Thyroid gland (tissue), 4 donors: ENCODE measurements at regions not wholly inside any gene's neighbourhood (a gene's known extent, or its start where the extent isn't known, plus 50 kb on each side); places are given as distances from the start of the nearest gene placed in this dataset.

Source experiments
- DNase-seq, 2 donors: peaks; one replicate each; pipeline ENCODE4 v3.0.0-alpha.2; 2019
- H3K27ac ChIP-seq, 3 donors: fragments of 200-600 bp; sonication (generic); 1 replicate in 2 of 3; 2 replicates in 1 of 3; pipeline ENCODE4 v1.5.1; 2016 to 2019; ENCODE audit warnings: mild to moderate bottlenecking in 1 of 3, moderate library complexity in 1 of 3
- H3K27me3 ChIP-seq: fragments of 200-600 bp; sonication (generic); one replicate; pipeline ENCODE4 v1.5.1; 2019
- H3K36me3 ChIP-seq, 2 donors: fragments of 200-600 bp; sonication (generic); one replicate each; pipeline ENCODE4 v1.5.1; 2016 to 2019
- H3K4me1 ChIP-seq, 2 donors: fragments of 200-600 bp; sonication (generic); one replicate each; pipeline ENCODE4 v1.5.1; 2017 to 2019
- H3K4me3 ChIP-seq, 3 donors: fragments of 200-600 bp; sonication (generic); replicated peaks in 1 of 3; 1 replicate in 2 of 3; 2 replicates in 1 of 3; pipeline ENCODE4 v1.5.1; 2016; ENCODE audit warnings: mild to moderate bottlenecking in 1 of 3
- H3K9me3 ChIP-seq: fragments of 200-600 bp; sonication (generic); one replicate; pipeline ENCODE4 v1.5.1; 2017
- CTCF ChIP-seq, 6 experiments: fragments of 200-600 bp in 3 of 6; fragments of 450-650 bp in 3 of 6; sonication (generic) in 3 of 6; IDR thresholded peaks; one replicate each; pipeline ENCODE4 v1.5.1; 2016 to 2019; ENCODE audit warnings: antibody characterized with exemption in 6 of 6, mild to moderate bottlenecking in 2 of 6, inconsistent platforms in 1 of 6, moderate library complexity in 1 of 6
- POLR2A ChIP-seq, 2 donors: fragments of 450-650 bp; IDR thresholded peaks; one replicate each; pipeline ENCODE4 v1.6.1; 2017; ENCODE audit warnings: antibody characterized with exemption in 2 of 2, mild to moderate bottlenecking in 2 of 2, moderate library complexity in 1 of 2
- WGBS, 2 donors: methylation state at CpG; one replicate each; pipeline ENCODE4 v1.1.5; 2017; 5-methylcytosine and 5-hydroxymethylcytosine counted together
- intact Hi-C: fragments of 100-400 bp; cut with DNase I; formaldehyde crosslinking; loops from one replicate; pipeline ENCODE4 v1.15.1; 2023

GRCh38 chr18:78001811-78002210, 752.2 kb downstream of the GALR1 start:
- no peaks in the 10 kb centered on the region for H3K27me3 ChIP-seq
- H3K4me1 ChIP-seq = no peaks in the 10 kb centered on the region
- H3K9me3 ChIP-seq = no peaks in the 10 kb centered on the region
- H3K27ac ChIP-seq = no peak overlapping the region
- TF ChIP-seq CTCF (IDR thresholded peaks at IDR 0.05) (no peak), POLR2A (IDR thresholded peaks at IDR 0.05) (no peak)
- no peaks in the 10 kb centered on the region for H3K36me3 ChIP-seq
- H3K4me3 ChIP-seq = no peak overlapping the region
- no peak for DNase-seq
- intact Hi-C loops = no loop called here

GRCh38 chr18:78006006-78006773, 756.5 kb downstream of the GALR1 start:
- no peak overlapping the region for H3K27ac ChIP-seq
- no peaks in the 10 kb centered on the region for H3K36me3 ChIP-seq
- H3K9me3 ChIP-seq = no peaks in the 10 kb centered on the region
- 16% methylated on average over 9 of the region's 9 CpGs for WGBS, 2 donors
- H3K4me3 ChIP-seq = no peak overlapping the region
- DNase-seq = no peak
- intact Hi-C loops = no loop called here
- TF ChIP-seq POLR2A (IDR thresholded peaks at IDR 0.05) (no peak), CTCF (IDR thresholded peaks at IDR 0.05) (no peak)
- no peaks in the 10 kb centered on the region for H3K27me3 ChIP-seq
- no peaks in the 10 kb centered on the region for H3K4me1 ChIP-seq

- no peak for TF ChIP-seq CTCF (IDR thresholded peaks at IDR 0.05)
- no peak for TF ChIP-seq POLR2A (IDR thresholded peaks at IDR 0.05)
- Histone ChIP-seq H3K27me3 (no peaks in the 10 kb centered on the region), H3K27ac (no peak overlapping the region), H3K4me3 (no peak overlapping the region), H3K36me3 (no peaks in the 10 kb centered on the region), H3K4me1 (no peaks in the 10 kb centered on the region), H3K9me3 (no peaks in the 10 kb centered on the region)
- intact Hi-C loops = no loop called here
- DNase-seq = no peak
- 21 to 22% methylated on average over 6 of the region's 6 CpGs for WGBS, 2 donors
These were observed 757.2 kb downstream of the GALR1 start for GRCh38 chr18:78006774-78007260.

GRCh38 chr18:78010363-78010762, 760.7 kb downstream of the GALR1 start:
- Histone ChIP-seq H3K36me3 (no peaks in the 10 kb centered on the region), H3K4me3 (no peak overlapping the region), H3K4me1 (no peaks in the 10 kb centered on the region), H3K27ac (no peak overlapping the region), H3K27me3 (no peaks in the 10 kb centered on the region), H3K9me3 (no peaks in the 10 kb centered on the region)
- DNase-seq = no peak
- intact Hi-C loops = no loop called here
- no peak for TF ChIP-seq CTCF (IDR thresholded peaks at IDR 0.05)
- TF ChIP-seq POLR2A (IDR thresholded peaks at IDR 0.05) = no peak

- H3K27me3 ChIP-seq = no peaks in the 10 kb centered on the region
- no peak overlapping the region for H3K27ac ChIP-seq
- intact Hi-C loops = no loop called here
- no peaks in the 10 kb centered on the region for H3K4me1 ChIP-seq
- H3K36me3 ChIP-seq = no peaks in the 10 kb centered on the region
- no peak for TF ChIP-seq CTCF (IDR thresholded peaks at IDR 0.05)
- no peak for TF ChIP-seq POLR2A (IDR thresholded peaks at IDR 0.05)
- H3K4me3 ChIP-seq = no peak overlapping the region
- DNase-seq = no peak
- H3K9me3 ChIP-seq = no peaks in the 10 kb centered on the region
- 89% methylated on average over 8 of the region's 8 CpGs for WGBS, 2 donors
These were observed 768.2 kb downstream of the GALR1 start for GRCh38 chr18:78017869-78018268.
